Ovary (tissue), 7 donors: ENCODE measurements at regions not wholly inside any gene's neighbourhood (a gene's known extent, or its start where the extent isn't known, plus 50 kb on each side); places are given as distances from the start of the nearest gene placed in this dataset.
A peak's percentile ranks its signal among the peaks of the same experiment; 100 is the strongest.

Experiments used
- DNase-seq, 5 donors: peaks; one replicate each; pipeline ENCODE4 v3.0.0-alpha.2; 2019 to 2020
- H3K27ac ChIP-seq, 2 donors: fragments of 200-600 bp; one replicate each; pipeline versions ENCODE4 v1.5.1 to v1.8.0; 2019 to 2022
- H3K27me3 ChIP-seq: fragments of 200-600 bp; one replicate; pipeline ENCODE4 v1.8.0; 2022
- H3K36me3 ChIP-seq: fragments of 200-600 bp; sonication (generic); one replicate; pipeline ENCODE4 v1.5.1; 2019
- H3K4me1 ChIP-seq: one replicate; pipeline ENCODE4 v1.8.1; 2013; ENCODE audit warnings: mild to moderate bottlenecking, moderate library complexity; ENCODE audit not compliant: insufficient read depth
- H3K4me3 ChIP-seq: fragments of 200-600 bp; sonication (generic); one replicate; pipeline ENCODE4 v1.5.1; 2017
- H3K9me3 ChIP-seq, 2 donors: fragments of 200-600 bp in 1 of 2; sonication (generic) in 1 of 2; one replicate each; pipeline versions ENCODE4 v1.5.1 to v1.8.1; 2013 to 2019; ENCODE audit warnings: mild to moderate bottlenecking in 1 of 2, moderate library complexity in 1 of 2
- CTCF ChIP-seq, 3 donors: fragments of 450-650 bp in 2 of 3; fragments of 200-600 bp in 1 of 3; IDR thresholded peaks; one replicate each; pipeline versions ENCODE4 v1.5.1 to v1.8.0; 2016 to 2022; ENCODE audit warnings: antibody characterized with exemption in 3 of 3, mild to moderate bottlenecking in 1 of 3
- EP300 ChIP-seq: sonication (generic); formaldehyde crosslinking; IDR thresholded peaks from one replicate; pipeline ENCODE4 v1.6.1; 2017; ENCODE audit warnings: antibody characterized with exemption
- POLR2A ChIP-seq: fragments of 450-650 bp; IDR thresholded peaks from one replicate; pipeline ENCODE4 v1.6.1; 2017; ENCODE audit warnings: antibody characterized with exemption, mild to moderate bottlenecking, moderate library complexity
- WGBS, 3 donors: extraction: QIAGEN DNeasy Blood & Tissue Kit in 1 of 3; methylation state at CpG; one replicate each; pipeline versions ENCODE4 v1.1.5 to v1.1.7; 2013 to 2017; 5-methylcytosine and 5-hydroxymethylcytosine counted together
- intact Hi-C, 4 donors: fragments of 100-400 bp; cut with DNase I; formaldehyde crosslinking; loops; one replicate each; pipeline versions ENCODE4 v1.11.0 to v1.15.1; 2022 to 2023
- donor health status: DM: no; HTN: no; CAD: no; lungs with moderate emphysema.
- donor health status: DM: no; HTN: no; CAD: no.
- donor health status: Bipolar disorder and iron deficiency.
- donor health status: DM: no; HTN: no; CAD: no.
- donor health status: DM: yes; HTN: yes; CAD: no.

GRCh38 chr7:46486256-46487206, 565.5 kb upstream of the IGFBP3 start:
- Histone ChIP-seq H3K27me3 (no peaks in the 10 kb centered on the region), H3K4me1 (no peaks in the 10 kb centered on the region), H3K4me3 (no peak overlapping the region), H3K9me3 (no peaks in the 10 kb centered on the region), H3K27ac (no peak overlapping the region), H3K36me3 (no peaks in the 10 kb centered on the region)
- WGBS, 3 donors, result 46 to 56% (median 55%) methylated on average over 5 of the region's 5 CpGs
- TF ChIP-seq EP300 (no peak), POLR2A (no peak), CTCF (IDR thresholded peaks at IDR 0.05) (no peak)
- peak in 2 of 5 donors; percentile 10 to 39 for DNase-seq
- intact Hi-C loops, result no loop called here

- H3K9me3 ChIP-seq, result no peaks in the 10 kb centered on the region
- no peaks in the 10 kb centered on the region for H3K4me1 ChIP-seq
- intact Hi-C loops, result no loop called here
- H3K27ac ChIP-seq, result no peak overlapping the region
- H3K27me3 ChIP-seq, result no peaks in the 10 kb centered on the region
- H3K4me3 ChIP-seq, result no peak overlapping the region
- TF ChIP-seq CTCF (IDR thresholded peaks at IDR 0.05) (no peak), EP300 (no peak), POLR2A (no peak)
- no peaks in the 10 kb centered on the region for H3K36me3 ChIP-seq
- WGBS, 3 donors, result 67 to 74% (median 69%) methylated on average over 3 of the region's 3 CpGs
- no peak for DNase-seq
Measured at GRCh38 chr7:46485481-46486065, 564.5 kb upstream of the IGFBP3 start.

GRCh38 chr7:46484906-46485305, 563.8 kb upstream of the IGFBP3 start:
- WGBS, 3 donors, result 89 to 94% (median 92%) methylated on average over 3 of the region's 3 CpGs
- Histone ChIP-seq H3K9me3 (no peaks in the 10 kb centered on the region), H3K4me3 (no peak overlapping the region), H3K4me1 (no peaks in the 10 kb centered on the region), H3K36me3 (no peaks in the 10 kb centered on the region), H3K27me3 (no peaks in the 10 kb centered on the region), H3K27ac (no peak overlapping the region)
- TF ChIP-seq EP300 (no peak), CTCF (IDR thresholded peaks at IDR 0.05) (no peak)
- no peak for DNase-seq
- intact Hi-C loops, result no loop called here

GRCh38 chr7:46480619-46481018, 559.5 kb upstream of the IGFBP3 start:
- WGBS, 3 donors, result 82 to 94% (median 84%) methylated on average over 2 of the region's 2 CpGs
- Histone ChIP-seq H3K27ac (no peak overlapping the region), H3K9me3 (no peaks in the 10 kb centered on the region), H3K36me3 (no peaks in the 10 kb centered on the region), H3K4me3 (no peak overlapping the region), H3K4me1 (no peaks in the 10 kb centered on the region), H3K27me3 (no peaks in the 10 kb centered on the region)
- intact Hi-C loops, result no loop called here
- DNase-seq, result no peak
- TF ChIP-seq EP300 (no peak), CTCF (IDR thresholded peaks at IDR 0.05) (no peak), POLR2A (no peak)
